Fibroblast of upper back skin (primary cell): ENCODE measurements at regions not wholly inside any gene's neighbourhood (a gene's known extent, or its start where the extent isn't known, plus 50 kb on each side); places are given as distances from the start of the nearest gene placed in this dataset.
A peak's percentile ranks its signal among the peaks of the same experiment; 100 is the strongest.

Experiments
- DNase-seq: peaks from one replicate; pipeline ENCODE4 v3.0.0-alpha.2; 2013

- DNase-seq, result no peak
Observed at GRCh38 chr14:71652368-71652767, 279.9 kb upstream of the RGS6 start.

- DNase-seq, result no peak
Observed at GRCh38 chr14:71654810-71655209, 277.4 kb upstream of the RGS6 start.

GRCh38 chr14:71658261-71658860 lies 273.9 kb upstream of the RGS6 start:
- peak; percentile 37 for DNase-seq

- DNase-seq, result no peak
Observed at GRCh38 chr14:71659159-71659558, 273.1 kb upstream of the RGS6 start.

- no peak for DNase-seq
Observed at GRCh38 chr14:71661441-71661840, 270.8 kb upstream of the RGS6 start.

GRCh38 chr14:71662291-71662790 lies 269.9 kb upstream of the RGS6 start:
- no peak for DNase-seq

GRCh38 chr14:71665157-71665556 lies 267.1 kb upstream of the RGS6 start:
- peak; percentile 96 for DNase-seq

GRCh38 chr14:71665781-71666180 lies 266.4 kb upstream of the RGS6 start:
- peak; percentile 40 for DNase-seq

GRCh38 chr14:71666571-71667145 lies 265.6 kb upstream of the RGS6 start:
- DNase-seq, result peak; percentile 74

- DNase-seq, result peak; percentile 41
Observed at GRCh38 chr14:71668186-71668912, 263.9 kb upstream of the RGS6 start.

GRCh38 chr14:71672596-71672995 lies 259.6 kb upstream of the RGS6 start:
- no peak for DNase-seq

GRCh38 chr14:71675126-71675899 lies 256.9 kb upstream of the RGS6 start:
- DNase-seq, result no peak

GRCh38 chr14:71675900-71676287 lies 256.3 kb upstream of the RGS6 start:
- DNase-seq, result peak; percentile 21

- no peak for DNase-seq
Observed at GRCh38 chr14:71680736-71681387, 251.4 kb upstream of the RGS6 start.

GRCh38 chr14:71682337-71682736 lies 249.9 kb upstream of the RGS6 start:
- peak; percentile 76 for DNase-seq

GRCh38 chr14:71684323-71684722 lies 247.9 kb upstream of the RGS6 start:
- DNase-seq, result no peak

GRCh38 chr14:71686677-71687076 lies 245.6 kb upstream of the RGS6 start:
- DNase-seq, result peak; percentile 84

GRCh38 chr14:71687166-71687831 lies 244.9 kb upstream of the RGS6 start:
- peak; percentile 70 for DNase-seq

- peak; percentile 79 for DNase-seq
Observed at GRCh38 chr14:71688576-71688975, 243.7 kb upstream of the RGS6 start.

- DNase-seq, result no peak
Observed at GRCh38 chr14:71690478-71690877, 241.8 kb upstream of the RGS6 start.

- DNase-seq, result peak; percentile 48
Observed at GRCh38 chr14:71692496-71692895, 239.7 kb upstream of the RGS6 start.

GRCh38 chr14:71693381-71693780 lies 238.8 kb upstream of the RGS6 start:
- peak; percentile 96 for DNase-seq
